NB4 (cell line): ENCODE measurements at regions not wholly inside any gene's neighbourhood (a gene's known extent, or its start where the extent isn't known, plus 50 kb on each side); places are given as distances from the start of the nearest gene placed in this dataset.

ENCODE experiments used
- CTCF ChIP-seq: IDR thresholded peaks from one replicate; pipeline ENCODE4 v1.5.1; 2012; ENCODE audit warnings: low read depth, low read length
- MAX ChIP-seq: IDR thresholded peaks from 2 replicates; pipeline ENCODE4 v1.6.1; 2011; ENCODE audit warnings: low read depth, low read length
- MYC ChIP-seq: IDR thresholded peaks from 2 replicates; pipeline ENCODE4 v1.6.1; 2011; ENCODE audit warnings: low read depth, low read length
- POLR2A ChIP-seq: IDR thresholded peaks from 2 replicates; pipeline ENCODE4 v1.6.1; 2011; ENCODE audit warnings: mild to moderate bottlenecking; ENCODE audit not compliant: insufficient read length; ENCODE audit errors: extremely low read depth

DNA sequence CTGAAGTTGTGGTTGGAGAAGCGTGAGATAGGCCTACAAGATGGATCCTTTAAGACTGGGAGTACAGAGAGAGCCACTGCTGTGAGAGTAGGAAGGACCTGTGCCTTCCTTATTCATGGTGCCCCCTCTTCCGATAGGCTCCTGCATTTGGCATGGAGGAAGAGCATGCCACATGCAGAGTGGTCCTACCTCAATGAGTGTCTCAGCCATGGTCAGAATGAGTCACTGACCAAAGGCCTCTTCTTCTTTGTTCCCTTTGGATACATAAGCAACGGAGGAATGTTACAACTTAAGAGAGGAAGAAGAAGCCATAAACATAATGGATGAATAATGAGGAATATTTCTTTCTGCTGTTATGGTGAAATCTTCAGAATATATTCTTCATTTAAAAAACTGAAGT is 681.2 kb upstream of the GRM7 start:
- TF ChIP-seq MYC (no peak), CTCF (no peak), POLR2A (no peak), MAX (no peak)
